ENCODE measurements at regions not wholly inside any gene's neighbourhood (a gene's known extent, or its start where the extent isn't known, plus 50 kb on each side); places are given as distances from the start of the nearest gene placed in this dataset.

DNA sequence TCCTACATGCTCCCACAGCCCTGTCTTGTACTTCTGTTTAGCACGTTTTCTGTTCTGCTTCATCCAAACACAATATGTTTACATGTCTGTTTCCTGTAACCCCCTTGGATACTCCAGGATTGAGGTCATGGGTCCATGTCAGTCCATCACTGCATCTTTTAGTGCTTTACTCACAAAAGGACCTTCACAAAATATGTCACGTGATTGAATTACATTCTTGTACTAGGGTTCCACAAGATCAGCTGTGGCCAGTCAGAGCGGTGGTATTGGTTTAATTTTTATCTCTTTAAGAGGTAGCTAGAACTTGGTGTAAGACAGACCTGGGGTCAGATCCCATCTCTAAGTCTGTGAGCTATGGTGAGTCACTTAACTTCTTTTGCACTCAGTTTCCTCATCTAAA, 201.2 kb upstream of the FAM78B start:
- Histone ChIP-seq H3K27ac (ENCODE audit: low read depth, low read length) (no peak overlapping the region), H3K79me2 (ENCODE audit: insufficient read depth, low read length) (no peaks in the 10 kb centered on the region), H3K27me3 (ENCODE audit: insufficient read depth, low read length) (no peaks in the 10 kb centered on the region), H3K36me3 (ENCODE audit: insufficient read depth, low read length) (no peaks in the 10 kb centered on the region), H3K4me2 (ENCODE audit: low read length) (no peak overlapping the region), H3K4me1 (ENCODE audit: insufficient read depth, low read length) (no peaks in the 10 kb centered on the region), H3K4me3 (ENCODE audit: insufficient read depth, low read depth, low read length) (no peak overlapping the region), H4K20me1 (ENCODE audit: insufficient read depth, low read length) (no peaks in the 10 kb centered on the region), H3K9ac (ENCODE audit: low read length) (no peak overlapping the region), H2AFZ (ENCODE audit: low read depth, low read length) (no peak overlapping the region), H3K9me3 (ENCODE audit: insufficient read depth, low read depth, low read length) (no peaks in the 10 kb centered on the region)
- H3K36me3 Mint-ChIP-seq (ENCODE audit: low read depth, unreplicated experiment) = no peaks in the 10 kb centered on the region
- no peaks in the 10 kb centered on the region for H3K27me3 Mint-ChIP-seq (ENCODE audit: low read depth, unreplicated experiment)
- peaks cover 3% of the 10 kb centered on the region for H3K9me3 Mint-ChIP-seq (ENCODE audit: unreplicated experiment)
- DNase-seq (ENCODE audit: low read depth) (no peak), FAIRE-seq (no peak)
- no peaks in the 10 kb centered on the region for H3K4me1 Mint-ChIP-seq (ENCODE audit: low read depth, unreplicated experiment)
- TF ChIP-seq EZH2 (IDR thresholded peaks at IDR 0.05; ENCODE audit: insufficient read depth, low read length) = no peak
- TF ChIP-seq, protein P1, sequence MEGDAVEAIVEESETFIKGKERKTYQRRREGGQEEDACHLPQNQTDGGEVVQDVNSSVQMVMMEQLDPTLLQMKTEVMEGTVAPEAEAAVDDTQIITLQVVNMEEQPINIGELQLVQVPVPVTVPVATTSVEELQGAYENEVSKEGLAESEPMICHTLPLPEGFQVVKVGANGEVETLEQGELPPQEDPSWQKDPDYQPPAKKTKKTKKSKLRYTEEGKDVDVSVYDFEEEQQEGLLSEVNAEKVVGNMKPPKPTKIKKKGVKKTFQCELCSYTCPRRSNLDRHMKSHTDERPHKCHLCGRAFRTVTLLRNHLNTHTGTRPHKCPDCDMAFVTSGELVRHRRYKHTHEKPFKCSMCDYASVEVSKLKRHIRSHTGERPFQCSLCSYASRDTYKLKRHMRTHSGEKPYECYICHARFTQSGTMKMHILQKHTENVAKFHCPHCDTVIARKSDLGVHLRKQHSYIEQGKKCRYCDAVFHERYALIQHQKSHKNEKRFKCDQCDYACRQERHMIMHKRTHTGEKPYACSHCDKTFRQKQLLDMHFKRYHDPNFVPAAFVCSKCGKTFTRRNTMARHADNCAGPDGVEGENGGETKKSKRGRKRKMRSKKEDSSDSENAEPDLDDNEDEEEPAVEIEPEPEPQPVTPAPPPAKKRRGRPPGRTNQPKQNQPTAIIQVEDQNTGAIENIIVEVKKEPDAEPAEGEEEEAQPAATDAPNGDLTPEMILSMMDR (IDR thresholded peaks at IDR 0.05; ENCODE audit: insufficient read depth, low read depth, low read length) = no peak
- no peak overlapping the region for H3K4me3 Mint-ChIP-seq (ENCODE audit: unreplicated experiment)
- H3K27ac Mint-ChIP-seq (ENCODE audit: unreplicated experiment) = no peak overlapping the region

DNA sequence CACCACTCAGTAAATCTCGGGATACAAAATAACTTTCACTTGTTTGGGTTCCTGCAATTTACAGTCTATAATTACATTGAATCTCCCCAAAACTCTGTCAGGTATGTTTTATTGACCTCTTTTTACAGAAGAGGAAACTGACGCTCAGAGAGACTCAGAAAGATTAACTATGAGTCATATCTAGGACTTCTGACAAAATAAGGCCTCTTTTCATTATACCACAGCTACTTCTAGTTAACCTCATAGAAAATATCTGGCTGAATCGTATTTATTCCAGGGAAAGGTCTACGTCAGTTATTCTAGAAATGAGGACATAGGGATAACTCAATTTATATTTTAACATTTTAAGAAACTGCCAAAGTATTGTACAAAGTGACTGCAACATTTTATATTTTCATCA, 211.1 kb upstream of the FAM78B start:
- no peak overlapping the region for H3K4me3 ChIP-seq (ENCODE audit: insufficient read depth, low read depth, low read length)
- no peaks in the 10 kb centered on the region for H3K36me3 ChIP-seq (ENCODE audit: insufficient read depth, low read length)
- Mint-ChIP-seq H3K9me3 (ENCODE audit: unreplicated experiment) (no peaks in the 10 kb centered on the region), H3K4me3 (ENCODE audit: unreplicated experiment) (no peak overlapping the region), H3K27ac (ENCODE audit: unreplicated experiment) (no peak overlapping the region), H3K4me1 (ENCODE audit: low read depth, unreplicated experiment) (peaks cover 22% of the 10 kb centered on the region), H3K36me3 (ENCODE audit: low read depth, unreplicated experiment) (no peaks in the 10 kb centered on the region), H3K27me3 (ENCODE audit: low read depth, unreplicated experiment) (no peaks in the 10 kb centered on the region)
- no peaks in the 10 kb centered on the region for H3K27me3 ChIP-seq (ENCODE audit: insufficient read depth, low read length)
- no peak overlapping the region for H3K9ac ChIP-seq (ENCODE audit: low read length)
- no peaks in the 10 kb centered on the region for H4K20me1 ChIP-seq (ENCODE audit: insufficient read depth, low read length)
- no peak for TF ChIP-seq EZH2 (IDR thresholded peaks at IDR 0.05; ENCODE audit: insufficient read depth, low read length)
- TF ChIP-seq, protein P1 (IDR thresholded peaks at IDR 0.05; ENCODE audit: insufficient read depth, low read depth, low read length) = no peak
- H2AFZ ChIP-seq (ENCODE audit: low read depth, low read length) = no peak overlapping the region
- H3K4me2 ChIP-seq (ENCODE audit: low read length) = no peak overlapping the region
- DNase-seq (ENCODE audit: low read depth) (no peak), FAIRE-seq (no peak)
- peaks cover 3% of the 10 kb centered on the region for H3K4me1 ChIP-seq (ENCODE audit: insufficient read depth, low read length)
- H3K79me2 ChIP-seq (ENCODE audit: insufficient read depth, low read length) = no peaks in the 10 kb centered on the region
- no peaks in the 10 kb centered on the region for H3K9me3 ChIP-seq (ENCODE audit: insufficient read depth, low read depth, low read length)
- H3K27ac ChIP-seq (ENCODE audit: low read depth, low read length) = no peak overlapping the region

DNA sequence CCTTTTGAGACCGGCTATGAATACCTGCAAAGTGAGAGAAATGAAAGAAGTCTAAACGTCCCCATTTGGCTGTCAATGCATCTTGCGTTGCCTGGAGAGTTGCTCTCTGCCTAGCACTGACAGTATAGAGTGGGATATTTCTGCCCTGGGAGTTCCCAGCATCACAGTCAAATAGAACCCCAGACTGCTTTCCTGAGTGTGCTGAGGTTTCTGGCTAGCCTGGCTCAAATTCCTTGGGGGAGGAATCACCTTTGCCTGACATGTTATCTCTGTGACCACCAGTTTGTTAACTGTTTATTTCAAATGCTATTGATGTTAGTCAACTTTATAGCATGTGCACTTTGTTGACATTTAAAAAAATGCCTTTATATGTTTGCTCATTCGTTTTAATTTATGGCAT, 212.0 kb upstream of the FAM78B start:
- no peak for FAIRE-seq
- Histone ChIP-seq H3K4me2 (ENCODE audit: low read length) (peak overlapping the region; percentile 3), H3K36me3 (ENCODE audit: insufficient read depth, low read length) (no peaks in the 10 kb centered on the region), H3K4me1 (ENCODE audit: insufficient read depth, low read length) (peaks cover 3% of the 10 kb centered on the region), H2AFZ (ENCODE audit: low read depth, low read length) (no peak overlapping the region), H3K9me3 (ENCODE audit: insufficient read depth, low read depth, low read length) (no peaks in the 10 kb centered on the region), H3K27ac (ENCODE audit: low read depth, low read length) (no peak overlapping the region), H3K4me3 (ENCODE audit: insufficient read depth, low read depth, low read length) (no peak overlapping the region), H3K79me2 (ENCODE audit: insufficient read depth, low read length) (no peaks in the 10 kb centered on the region), H3K9ac (ENCODE audit: low read length) (no peak overlapping the region), H4K20me1 (ENCODE audit: insufficient read depth, low read length) (no peaks in the 10 kb centered on the region), H3K27me3 (ENCODE audit: insufficient read depth, low read length) (no peaks in the 10 kb centered on the region)
- Mint-ChIP-seq H3K9me3 (ENCODE audit: unreplicated experiment) (no peaks in the 10 kb centered on the region), H3K27me3 (ENCODE audit: low read depth, unreplicated experiment) (no peaks in the 10 kb centered on the region), H3K36me3 (ENCODE audit: low read depth, unreplicated experiment) (no peaks in the 10 kb centered on the region), H3K4me1 (ENCODE audit: low read depth, unreplicated experiment) (peaks cover 22% of the 10 kb centered on the region), H3K27ac (ENCODE audit: unreplicated experiment) (no peak overlapping the region), H3K4me3 (ENCODE audit: unreplicated experiment) (no peak overlapping the region)
- peak; percentile 2 for DNase-seq (ENCODE audit: low read depth)
- TF ChIP-seq, protein P1 (IDR thresholded peaks at IDR 0.05; ENCODE audit: insufficient read depth, low read depth, low read length) = no peak
- TF ChIP-seq EZH2 (IDR thresholded peaks at IDR 0.05; ENCODE audit: insufficient read depth, low read length) = no peak
